ENCODE measurements at regions not wholly inside any gene's neighbourhood (a gene's known extent, or its start where the extent isn't known, plus 50 kb on each side); places are given as distances from the start of the nearest gene placed in this dataset.

- TF ChIP-seq, protein P1, sequence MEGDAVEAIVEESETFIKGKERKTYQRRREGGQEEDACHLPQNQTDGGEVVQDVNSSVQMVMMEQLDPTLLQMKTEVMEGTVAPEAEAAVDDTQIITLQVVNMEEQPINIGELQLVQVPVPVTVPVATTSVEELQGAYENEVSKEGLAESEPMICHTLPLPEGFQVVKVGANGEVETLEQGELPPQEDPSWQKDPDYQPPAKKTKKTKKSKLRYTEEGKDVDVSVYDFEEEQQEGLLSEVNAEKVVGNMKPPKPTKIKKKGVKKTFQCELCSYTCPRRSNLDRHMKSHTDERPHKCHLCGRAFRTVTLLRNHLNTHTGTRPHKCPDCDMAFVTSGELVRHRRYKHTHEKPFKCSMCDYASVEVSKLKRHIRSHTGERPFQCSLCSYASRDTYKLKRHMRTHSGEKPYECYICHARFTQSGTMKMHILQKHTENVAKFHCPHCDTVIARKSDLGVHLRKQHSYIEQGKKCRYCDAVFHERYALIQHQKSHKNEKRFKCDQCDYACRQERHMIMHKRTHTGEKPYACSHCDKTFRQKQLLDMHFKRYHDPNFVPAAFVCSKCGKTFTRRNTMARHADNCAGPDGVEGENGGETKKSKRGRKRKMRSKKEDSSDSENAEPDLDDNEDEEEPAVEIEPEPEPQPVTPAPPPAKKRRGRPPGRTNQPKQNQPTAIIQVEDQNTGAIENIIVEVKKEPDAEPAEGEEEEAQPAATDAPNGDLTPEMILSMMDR (IDR thresholded peaks at IDR 0.05; ENCODE audit: insufficient read depth, missing control alignments) = no peak
- DNase-seq (ENCODE audit: insufficient read length, low spot score) (no peak), FAIRE-seq (no peak)
Measured at GRCh38 chr22:48558606-48559402, 1268.9 kb downstream of the BRD1 start.

DNA sequence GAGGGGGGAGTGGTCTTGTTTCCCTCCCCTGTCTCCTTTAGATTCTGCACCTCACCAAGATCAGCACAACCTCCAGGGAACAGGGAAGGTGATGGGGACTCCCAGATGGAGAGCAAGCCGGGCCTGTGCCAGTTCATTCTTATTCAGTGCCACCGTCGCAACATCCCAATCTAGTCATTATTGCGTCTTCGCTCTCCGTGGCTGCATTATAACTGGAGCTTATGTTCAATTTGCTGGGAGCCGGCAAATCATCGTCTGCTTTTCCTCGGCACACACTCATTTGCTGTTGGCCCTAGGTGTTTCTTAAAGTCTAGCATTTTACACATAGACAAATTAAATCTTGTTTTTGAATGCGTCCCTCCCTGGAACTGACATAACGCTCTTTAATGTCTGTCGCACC lies 1269.7 kb downstream of the BRD1 start:
- no peak for FAIRE-seq
- TF ChIP-seq, protein P1 (IDR thresholded peaks at IDR 0.05; ENCODE audit: insufficient read depth, missing control alignments) = no peak
- DNase-seq (ENCODE audit: insufficient read length, low spot score) = no peak

DNA sequence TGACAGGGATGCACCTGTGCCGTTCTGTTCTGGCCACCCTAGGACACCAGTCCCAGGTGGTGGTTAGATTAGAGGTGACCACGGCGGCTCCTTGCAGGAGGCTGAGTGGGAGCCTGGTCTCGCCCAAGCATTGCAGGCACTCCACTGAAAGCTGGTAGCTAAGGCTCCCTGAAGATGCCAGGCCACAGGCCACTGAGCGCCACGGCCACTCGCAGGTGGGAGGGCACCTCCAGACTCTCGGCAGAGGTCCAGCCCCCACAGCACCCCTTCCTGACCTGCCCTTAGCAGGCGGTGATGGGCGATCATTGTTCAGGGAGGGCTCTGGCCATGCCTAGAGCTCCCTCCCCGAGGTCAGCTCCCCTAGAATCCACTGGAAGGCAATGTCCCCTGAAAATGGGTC lies 1270.2 kb downstream of the BRD1 start:
- no peak for FAIRE-seq
- TF ChIP-seq, protein P1 (IDR thresholded peaks at IDR 0.05; ENCODE audit: insufficient read depth, missing control alignments) = no peak
- no peak for DNase-seq (ENCODE audit: insufficient read length, low spot score)

- no peak for FAIRE-seq
Measured at GRCh38 chr22:48556751-48557150, 1270.9 kb downstream of the BRD1 start.

DNA sequence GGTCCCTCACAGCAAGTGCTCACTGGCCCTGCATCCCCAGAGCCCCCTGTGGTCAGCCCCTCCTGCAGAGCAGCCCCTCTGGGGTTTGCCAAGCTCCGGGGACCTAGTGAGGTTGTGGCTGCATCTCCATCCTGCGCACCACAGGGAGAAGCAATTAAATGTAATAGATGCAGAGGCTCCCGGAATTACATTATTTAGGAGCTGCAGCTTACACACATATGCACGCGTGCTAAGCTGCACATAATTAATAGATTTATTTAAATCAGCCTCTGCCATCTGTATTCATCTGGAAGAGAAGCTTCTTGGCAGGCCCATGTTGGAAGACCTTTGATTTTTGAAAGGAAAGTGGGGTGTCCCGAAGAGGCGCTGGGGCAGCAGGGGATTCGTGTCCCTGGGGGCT lies 1271.5 kb downstream of the BRD1 start:
- FAIRE-seq = no peak
- no peak for DNase-seq (ENCODE audit: insufficient read length, low spot score)
- TF ChIP-seq, protein P1 (IDR thresholded peaks at IDR 0.05; ENCODE audit: insufficient read depth, missing control alignments) = no peak

More at GRCh38 chr22:48556751-48557150, 1270.9 kb downstream of the BRD1 start:
- TF ChIP-seq, protein P1 (IDR thresholded peaks at IDR 0.05; ENCODE audit: insufficient read depth, missing control alignments) = no peak
- DNase-seq (ENCODE audit: insufficient read length, low spot score) = no peak

GRCh38 chr22:48555606-48556005 lies 1272.1 kb downstream of the BRD1 start:
- FAIRE-seq = no peak
- TF ChIP-seq, protein P1 (IDR thresholded peaks at IDR 0.05; ENCODE audit: insufficient read depth, missing control alignments) = no peak

GRCh38 chr22:48554893-48555572 lies 1272.6 kb downstream of the BRD1 start:
- no peak for DNase-seq (ENCODE audit: insufficient read length, low spot score)
- no peak for FAIRE-seq
- TF ChIP-seq, protein P1 (IDR thresholded peaks at IDR 0.05; ENCODE audit: insufficient read depth, missing control alignments) = no peak

More at GRCh38 chr22:48555606-48556005, 1272.1 kb downstream of the BRD1 start:
- DNase-seq (ENCODE audit: insufficient read length, low spot score) = no peak

Data from D721Med (cell line).